Esophagus muscularis mucosa (tissue), 4 donors: ENCODE measurements at regions not wholly inside any gene's neighbourhood (a gene's known extent, or its start where the extent isn't known, plus 50 kb on each side); places are given as distances from the start of the nearest gene placed in this dataset.

ENCODE experiments used
- DNase-seq: peaks from one replicate; pipeline ENCODE4 v3.0.0-alpha.2; 2017; ENCODE audit errors: extremely low spot score
- H3K27ac ChIP-seq, 4 donors: fragments of 200-600 bp; sonication (generic); replicated peaks in 1 of 4; 1 replicate in 3 of 4; 2 replicates in 1 of 4; pipeline ENCODE4 v1.5.1; 2016 to 2019; ENCODE audit warnings: mild to moderate bottlenecking in 1 of 4
- H3K27me3 ChIP-seq, 4 donors: fragments of 200-600 bp; sonication (generic); one replicate each; pipeline versions ENCODE4 v1.5.1 to v1.6.0; 2016 to 2019
- H3K36me3 ChIP-seq, 4 donors: fragments of 200-600 bp; sonication (generic); one replicate each; pipeline ENCODE4 v1.5.1; 2016 to 2019
- H3K4me1 ChIP-seq, 4 donors: fragments of 200-600 bp; sonication (generic); one replicate each; pipeline ENCODE4 v1.5.1; 2016 to 2019
- H3K4me3 ChIP-seq, 4 donors: fragments of 200-600 bp; sonication (generic); 1 replicate in 2 of 4; 2 replicates in 2 of 4; pipeline ENCODE4 v1.5.1; 2016 to 2019; ENCODE audit warnings: mild to moderate bottlenecking in 4 of 4, moderate library complexity in 1 of 4
- H3K9me3 ChIP-seq, 4 donors: fragments of 200-600 bp; sonication (generic); 1 replicate in 3 of 4; 2 replicates in 1 of 4; pipeline ENCODE4 v1.5.1; 2016 to 2019
- EP300 ChIP-seq: sonication (generic); formaldehyde crosslinking; IDR thresholded peaks from one replicate; pipeline ENCODE4 v1.6.1; 2017; ENCODE audit warnings: antibody characterized with exemption
- POLR2A ChIP-seq: fragments of 450-650 bp; IDR thresholded peaks from one replicate; pipeline ENCODE4 v1.6.1; 2017; ENCODE audit warnings: antibody characterized with exemption, moderate library complexity, mild to moderate bottlenecking, low read depth
- POLR2AphosphoS5 ChIP-seq, 2 donors: sonication (generic); formaldehyde crosslinking; IDR thresholded peaks; one replicate each; pipeline ENCODE4 v1.6.1; 2017; ENCODE audit warnings: antibody characterized with exemption in 2 of 2
- whole genome bisulfite sequencing: methylation state at CpG from one replicate; pipeline ENCODE4 v1.1.5; 2018; 5-methylcytosine and 5-hydroxymethylcytosine counted together
- intact Hi-C: fragments of 100-400 bp; cut with DNase I; formaldehyde crosslinking; loops from one replicate; pipeline ENCODE4 v1.15.1; 2023
- TF ChIP-seq, protein P1 (sequence below), 3 experiments: fragments of 200-600 bp in 2 of 3; fragments of 450-650 bp in 1 of 3; sonication (generic) in 2 of 3; IDR thresholded peaks; one replicate each; pipeline ENCODE4 v1.5.1; 2017 to 2019; ENCODE audit warnings: antibody characterized with exemption in 3 of 3, mild to moderate bottlenecking in 2 of 3, moderate library complexity in 1 of 3

DNA sequence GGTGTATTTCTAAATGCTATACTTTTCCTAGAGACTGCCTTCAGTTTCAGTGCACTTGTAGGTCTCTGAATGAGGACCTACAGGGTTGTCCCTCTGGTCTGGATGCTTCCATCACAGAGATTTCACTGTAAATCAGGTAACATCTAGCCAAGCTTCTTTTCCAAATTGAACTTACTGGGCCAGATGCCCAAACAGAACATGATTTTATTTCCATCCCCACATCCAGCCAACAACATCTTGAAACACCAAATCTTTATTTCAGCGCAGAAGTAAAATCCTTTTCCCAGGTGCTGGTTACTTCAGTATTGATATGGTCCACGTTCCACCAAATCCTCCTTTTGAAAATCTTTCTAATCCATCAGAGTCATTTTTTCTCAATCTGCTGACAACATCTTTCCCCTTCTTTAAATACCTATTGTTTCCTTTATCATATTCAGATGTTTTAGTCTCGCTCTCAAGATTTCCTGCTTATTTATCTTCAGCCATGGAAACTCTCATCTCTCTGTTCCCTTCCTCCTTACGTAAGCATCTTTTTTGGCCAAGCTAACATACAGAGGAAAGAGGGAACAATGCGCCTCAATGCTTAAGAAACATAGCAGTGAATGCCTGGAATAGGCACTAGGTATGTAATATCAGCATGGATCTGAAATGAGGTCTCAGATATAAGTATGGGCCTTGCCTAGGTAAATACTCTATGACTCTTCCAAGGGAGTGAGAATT lies 201.2 kb upstream of the MTNR1B start:
- intact Hi-C loops = no loop called here
- 91% methylated on average over 5 of the region's 5 CpGs for WGBS
- Histone ChIP-seq H3K36me3 (no peaks in the 10 kb centered on the region), H3K4me3 (no peak overlapping the region), H3K27me3 (no peaks in the 10 kb centered on the region), H3K9me3 (no peaks in the 10 kb centered on the region), H3K4me1 (no peaks in the 10 kb centered on the region), H3K27ac (no peak overlapping the region)
- TF ChIP-seq POLR2A (no peak), POLR2AphosphoS5 (IDR thresholded peaks at IDR 0.05) (no peak), EP300 (no peak)
- TF ChIP-seq, protein P1, sequence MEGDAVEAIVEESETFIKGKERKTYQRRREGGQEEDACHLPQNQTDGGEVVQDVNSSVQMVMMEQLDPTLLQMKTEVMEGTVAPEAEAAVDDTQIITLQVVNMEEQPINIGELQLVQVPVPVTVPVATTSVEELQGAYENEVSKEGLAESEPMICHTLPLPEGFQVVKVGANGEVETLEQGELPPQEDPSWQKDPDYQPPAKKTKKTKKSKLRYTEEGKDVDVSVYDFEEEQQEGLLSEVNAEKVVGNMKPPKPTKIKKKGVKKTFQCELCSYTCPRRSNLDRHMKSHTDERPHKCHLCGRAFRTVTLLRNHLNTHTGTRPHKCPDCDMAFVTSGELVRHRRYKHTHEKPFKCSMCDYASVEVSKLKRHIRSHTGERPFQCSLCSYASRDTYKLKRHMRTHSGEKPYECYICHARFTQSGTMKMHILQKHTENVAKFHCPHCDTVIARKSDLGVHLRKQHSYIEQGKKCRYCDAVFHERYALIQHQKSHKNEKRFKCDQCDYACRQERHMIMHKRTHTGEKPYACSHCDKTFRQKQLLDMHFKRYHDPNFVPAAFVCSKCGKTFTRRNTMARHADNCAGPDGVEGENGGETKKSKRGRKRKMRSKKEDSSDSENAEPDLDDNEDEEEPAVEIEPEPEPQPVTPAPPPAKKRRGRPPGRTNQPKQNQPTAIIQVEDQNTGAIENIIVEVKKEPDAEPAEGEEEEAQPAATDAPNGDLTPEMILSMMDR (IDR thresholded peaks at IDR 0.05) = no peak
- DNase-seq = no peak

DNA sequence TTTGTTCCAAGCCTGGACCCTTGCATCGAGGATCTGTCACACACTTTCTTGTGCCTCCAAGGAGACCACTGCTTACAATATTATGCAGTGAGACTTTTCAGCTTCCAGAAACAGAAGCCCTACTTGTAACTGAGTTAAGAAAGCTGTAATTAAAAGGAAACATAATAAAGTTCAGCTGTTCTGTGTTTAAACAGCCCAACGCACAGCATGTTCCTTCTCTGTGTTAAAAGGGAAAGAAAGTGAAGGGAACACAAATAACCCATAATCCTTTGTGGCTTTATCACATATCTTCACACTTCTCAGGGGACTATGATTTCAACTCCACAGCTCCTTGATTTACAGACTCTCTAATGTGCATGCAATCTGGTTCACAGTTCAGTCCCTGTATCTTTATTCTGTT lies 200.3 kb upstream of the MTNR1B start:
- intact Hi-C loops = no loop called here
- no peak overlapping the region for H3K27ac ChIP-seq
- no peaks in the 10 kb centered on the region for H3K9me3 ChIP-seq
- 64% methylated on average over 2 of the region's 2 CpGs for WGBS
- no peak overlapping the region for H3K4me3 ChIP-seq
- no peaks in the 10 kb centered on the region for H3K36me3 ChIP-seq
- TF ChIP-seq, protein P1 (IDR thresholded peaks at IDR 0.05) = no peak
- TF ChIP-seq POLR2A = no peak
- TF ChIP-seq POLR2AphosphoS5 (IDR thresholded peaks at IDR 0.05) = no peak
- TF ChIP-seq EP300 = no peak
- H3K27me3 ChIP-seq = no peaks in the 10 kb centered on the region
- no peak for DNase-seq
- H3K4me1 ChIP-seq = no peaks in the 10 kb centered on the region

DNA sequence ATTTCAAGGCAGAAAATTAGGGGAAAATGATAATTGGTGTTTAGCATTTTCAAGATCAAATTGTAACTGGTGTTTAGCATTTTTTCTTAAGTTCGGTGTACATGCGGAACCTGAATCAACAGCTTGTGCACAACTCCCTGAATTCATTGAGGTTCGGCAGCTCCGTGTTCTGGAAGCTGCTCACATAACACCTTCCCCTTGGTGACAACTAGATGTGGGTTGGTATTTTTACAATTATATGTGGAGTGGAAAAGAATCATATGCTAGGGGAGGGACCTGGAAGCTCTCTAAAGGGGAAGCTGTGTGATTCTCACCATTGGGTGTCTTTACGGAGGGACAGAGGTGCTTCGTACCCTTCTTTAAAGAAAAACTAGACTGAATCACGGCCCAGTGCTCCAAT lies 199.0 kb upstream of the MTNR1B start:
- Histone ChIP-seq H3K4me1 (no peaks in the 10 kb centered on the region), H3K36me3 (no peaks in the 10 kb centered on the region), H3K9me3 (no peaks in the 10 kb centered on the region), H3K27ac (no peak overlapping the region), H3K27me3 (no peaks in the 10 kb centered on the region), H3K4me3 (no peak overlapping the region)
- DNase-seq = no peak
- 92% methylated on average over 7 of the region's 7 CpGs for WGBS
- intact Hi-C loops = no loop called here
- no peak for TF ChIP-seq EP300
- no peak for TF ChIP-seq POLR2A
- TF ChIP-seq POLR2AphosphoS5 (IDR thresholded peaks at IDR 0.05) = no peak
- TF ChIP-seq, protein P1 (IDR thresholded peaks at IDR 0.05) = no peak

DNA sequence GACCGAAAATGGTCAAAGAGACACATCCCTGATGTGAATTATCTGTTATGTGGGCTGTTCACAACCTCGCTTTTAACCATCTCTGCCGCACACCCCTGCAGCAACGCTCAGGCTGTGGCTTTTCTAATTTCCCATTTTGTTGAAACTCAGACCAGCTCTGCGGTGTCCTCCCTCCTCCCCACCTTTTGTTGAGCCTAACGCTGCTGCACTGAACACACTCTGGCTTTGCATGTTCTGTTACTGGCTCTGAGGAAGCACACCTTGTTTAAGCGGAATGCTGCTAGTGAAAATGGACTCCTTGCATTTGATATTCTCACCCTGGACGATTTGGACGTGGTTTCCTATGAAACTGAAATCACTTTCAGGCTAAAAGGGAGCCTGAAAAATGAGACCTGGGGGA lies 198.5 kb upstream of the MTNR1B start:
- Histone ChIP-seq H3K4me3 (no peak overlapping the region), H3K27ac (no peak overlapping the region), H3K36me3 (no peaks in the 10 kb centered on the region), H3K27me3 (no peaks in the 10 kb centered on the region), H3K4me1 (no peaks in the 10 kb centered on the region), H3K9me3 (no peaks in the 10 kb centered on the region)
- no peak for DNase-seq
- 71% methylated on average over 9 of the region's 9 CpGs for WGBS
- TF ChIP-seq POLR2AphosphoS5 (IDR thresholded peaks at IDR 0.05) (no peak), POLR2A (no peak), EP300 (no peak)
- TF ChIP-seq, protein P1 (IDR thresholded peaks at IDR 0.05) = no peak
- intact Hi-C loops = no loop called here

DNA sequence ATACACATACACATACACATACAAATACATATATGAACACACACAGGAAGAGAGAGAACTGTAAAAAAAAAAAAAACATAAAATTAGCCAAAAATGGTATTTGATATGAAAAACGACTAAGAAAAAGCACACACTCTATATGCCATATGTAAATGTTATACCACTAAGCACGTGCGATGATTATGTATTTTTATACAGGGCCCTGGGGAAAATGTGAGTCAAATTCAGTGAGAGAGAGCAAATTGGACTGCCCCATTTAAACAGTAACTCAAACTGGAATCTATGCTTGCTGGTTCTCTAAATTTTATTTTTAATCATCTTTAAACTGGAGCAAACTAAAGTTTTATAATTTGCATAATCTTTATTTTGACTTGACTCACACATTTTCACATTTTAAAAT lies 197.8 kb upstream of the MTNR1B start:
- intact Hi-C loops = no loop called here
- DNase-seq = no peak
- no peak for TF ChIP-seq POLR2AphosphoS5 (IDR thresholded peaks at IDR 0.05)
- TF ChIP-seq, protein P1 (IDR thresholded peaks at IDR 0.05) = no peak
- no peak for TF ChIP-seq EP300
- no peak for TF ChIP-seq POLR2A
- Histone ChIP-seq H3K27ac (no peak overlapping the region), H3K9me3 (no peaks in the 10 kb centered on the region), H3K4me1 (no peaks in the 10 kb centered on the region), H3K27me3 (no peaks in the 10 kb centered on the region), H3K4me3 (no peak overlapping the region), H3K36me3 (no peaks in the 10 kb centered on the region)
- 80% methylated on average over 3 of the region's 3 CpGs for WGBS
